Stromal cell of bone marrow (primary cell): ENCODE measurements at regions not wholly inside any gene's neighbourhood (a gene's known extent, or its start where the extent isn't known, plus 50 kb on each side); places are given as distances from the start of the nearest gene placed in this dataset.
"Not testable (repeated sequence)": the region's sequence is repeated elsewhere in the genome, so short reads cannot be mapped to it uniquely, and the experiment has no call there.

ENCODE experiments used
- DNase-seq: peaks from one replicate; pipeline ENCODE4 v3.0.0-alpha.2; 2012; ENCODE audit warnings: low read depth

GRCh38 chr10:4440260-4440659 lies 385.7 kb upstream of the AKR1E2 start:
- no peak for DNase-seq

- no peak for DNase-seq
These were observed 388.2 kb upstream of the AKR1E2 start for GRCh38 chr10:4437791-4438190.

- DNase-seq, result no peak
These were observed 388.9 kb upstream of the AKR1E2 start for GRCh38 chr10:4437061-4437460.

- DNase-seq, result no peak
These were observed 389.9 kb upstream of the AKR1E2 start for GRCh38 chr10:4436103-4436502.

- DNase-seq, result no peak
These were observed 391.4 kb upstream of the AKR1E2 start for GRCh38 chr10:4434516-4435071.

GRCh38 chr10:4434105-4434504 lies 391.9 kb upstream of the AKR1E2 start:
- no peak for DNase-seq

- DNase-seq, result no peak
These were observed 394.7 kb upstream of the AKR1E2 start for GRCh38 chr10:4431114-4431863.

GRCh38 chr10:4429571-4429970 lies 396.4 kb upstream of the AKR1E2 start:
- DNase-seq, result no peak

- DNase-seq, result peak; percentile 30
These were observed 398.5 kb upstream of the AKR1E2 start for GRCh38 chr10:4427532-4427931.

- no peak for DNase-seq
These were observed 399.1 kb upstream of the AKR1E2 start for GRCh38 chr10:4426866-4427265.

GRCh38 chr10:4409319-4409718 lies 416.7 kb upstream of the AKR1E2 start:
- no peak for DNase-seq

- peak; percentile 23 for DNase-seq
These were observed 418.2 kb upstream of the AKR1E2 start for GRCh38 chr10:4407783-4408182.

- DNase-seq, result no peak
These were observed 420.2 kb upstream of the AKR1E2 start for GRCh38 chr10:4405828-4406227.

GRCh38 chr10:4403638-4404252 lies 422.3 kb upstream of the AKR1E2 start:
- DNase-seq, result no peak

- not testable (repeated sequence) for DNase-seq
These were observed 424.9 kb upstream of the AKR1E2 start for GRCh38 chr10:4401080-4401479.

GRCh38 chr10:4399556-4399955 lies 426.5 kb upstream of the AKR1E2 start:
- no peak for DNase-seq

GRCh38 chr10:4398602-4399001 lies 427.4 kb upstream of the AKR1E2 start:
- DNase-seq, result no peak

- DNase-seq, result no peak
These were observed 428.7 kb upstream of the AKR1E2 start for GRCh38 chr10:4397337-4397736.

GRCh38 chr10:4396401-4397283 lies 429.4 kb upstream of the AKR1E2 start:
- DNase-seq, result no peak

GRCh38 chr10:4395731-4396130 lies 430.3 kb upstream of the AKR1E2 start:
- DNase-seq, result no peak

- DNase-seq, result not testable (repeated sequence)
These were observed 431.6 kb upstream of the AKR1E2 start for GRCh38 chr10:4394455-4394854.

GRCh38 chr10:4391683-4392082 lies 434.3 kb upstream of the AKR1E2 start:
- DNase-seq, result no peak

- DNase-seq, result no peak
These were observed 435.8 kb upstream of the AKR1E2 start for GRCh38 chr10:4390219-4390618.
